ENCODE measurements at regions not wholly inside any gene's neighbourhood (a gene's known extent, or its start where the extent isn't known, plus 50 kb on each side); places are given as distances from the start of the nearest gene placed in this dataset.

GRCh38 chr13:95352486-95352885 lies 51.2 kb upstream of the ABCC4 start:
- intact Hi-C loops (cut with micrococcal nuclease), result no loop called here

- intact Hi-C loops (cut with micrococcal nuclease), result no loop called here
These were observed 52.9 kb upstream of the ABCC4 start for GRCh38 chr13:95354156-95354555.

- intact Hi-C loops (cut with micrococcal nuclease), result no loop called here
These were observed 53.6 kb upstream of the ABCC4 start for GRCh38 chr13:95354680-95355487.

GRCh38 chr13:95355494-95355893 lies 54.2 kb upstream of the ABCC4 start:
- intact Hi-C loops (cut with micrococcal nuclease), result no loop called here

- intact Hi-C loops (cut with micrococcal nuclease), result no loop called here
These were observed 55.7 kb upstream of the ABCC4 start for GRCh38 chr13:95356916-95357315.

GRCh38 chr13:95357875-95358274 lies 56.6 kb upstream of the ABCC4 start:
- intact Hi-C loops (cut with micrococcal nuclease), result no loop called here

GRCh38 chr13:95360052-95360451 lies 58.8 kb upstream of the ABCC4 start:
- intact Hi-C loops (cut with micrococcal nuclease), result no loop called here

- intact Hi-C loops (cut with micrococcal nuclease), result no loop called here
These were observed 59.3 kb upstream of the ABCC4 start for GRCh38 chr13:95360464-95361097.

- intact Hi-C loops (cut with micrococcal nuclease), result no loop called here
These were observed 60.4 kb upstream of the ABCC4 start for GRCh38 chr13:95361686-95362085.

- intact Hi-C loops (cut with micrococcal nuclease), result no loop called here
These were observed 61.4 kb upstream of the ABCC4 start for GRCh38 chr13:95362666-95363065.

- intact Hi-C loops (cut with micrococcal nuclease), result no loop called here
These were observed 66.1 kb upstream of the ABCC4 start for GRCh38 chr13:95367309-95367843.

GRCh38 chr13:95368998-95369397 lies 67.7 kb upstream of the ABCC4 start:
- intact Hi-C loops (cut with micrococcal nuclease), result no loop called here

- intact Hi-C loops (cut with micrococcal nuclease), result no loop called here
These were observed 74.5 kb upstream of the ABCC4 start for GRCh38 chr13:95375706-95376105.

GRCh38 chr13:95378603-95379002 lies 77.4 kb upstream of the ABCC4 start:
- intact Hi-C loops (cut with micrococcal nuclease), result no loop called here

GRCh38 chr13:95380468-95381211 lies 79.4 kb upstream of the ABCC4 start:
- intact Hi-C loops (cut with micrococcal nuclease), result loop anchor here (1.0 to 5.0 kb wide), 6 partner anchors 24 to 758 kb away; partner anchors contain the start of gene ABCC4

GRCh38 chr13:95381212-95381527 lies 79.9 kb upstream of the ABCC4 start:
- intact Hi-C loops (cut with micrococcal nuclease), result loop anchor here (5.0 kb wide), 1 partner anchor 759 kb away; no protein-coding TSS in a partner anchor

- intact Hi-C loops (cut with micrococcal nuclease), result loop anchor here (5.0 kb wide), 1 partner anchor 760 kb away; no protein-coding TSS in a partner anchor
These were observed 81.2 kb upstream of the ABCC4 start for GRCh38 chr13:95382411-95382810.

GRCh38 chr13:95382916-95383315 lies 81.7 kb upstream of the ABCC4 start:
- intact Hi-C loops (cut with micrococcal nuclease), result loop anchor here (5.0 kb wide), 1 partner anchor 761 kb away; no protein-coding TSS in a partner anchor

GRCh38 chr13:95385373-95385772 lies 84.1 kb upstream of the ABCC4 start:
- intact Hi-C loops (cut with micrococcal nuclease), result no loop called here

- intact Hi-C loops (cut with micrococcal nuclease), result no loop called here
These were observed 84.5 kb upstream of the ABCC4 start for GRCh38 chr13:95385798-95386197.

- intact Hi-C loops (cut with micrococcal nuclease), result no loop called here
These were observed 85.1 kb upstream of the ABCC4 start for GRCh38 chr13:95386370-95386769.

GRCh38 chr13:95387733-95388207 lies 86.5 kb upstream of the ABCC4 start:
- intact Hi-C loops (cut with micrococcal nuclease), result no loop called here
